ENCODE measurements at regions not wholly inside any gene's neighbourhood (a gene's known extent, or its start where the extent isn't known, plus 50 kb on each side); places are given as distances from the start of the nearest gene placed in this dataset.

DNA sequence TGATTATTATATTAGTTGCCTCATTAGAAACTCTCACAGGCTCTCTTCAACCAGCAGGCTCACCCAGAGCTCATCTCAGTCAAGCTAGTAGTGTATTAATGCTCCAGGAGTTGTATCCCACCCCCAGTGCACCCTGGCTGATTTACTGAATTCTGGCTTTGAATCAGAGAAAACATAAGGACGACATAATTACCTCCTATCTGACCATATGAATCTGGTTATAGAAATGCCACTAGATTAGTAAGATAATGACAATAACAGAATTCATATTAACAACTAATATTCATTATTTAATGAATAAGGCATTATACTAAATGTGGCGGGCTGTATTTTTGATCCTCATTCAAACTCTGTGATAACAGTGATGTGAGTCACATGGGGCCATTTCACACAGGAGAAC, 1066.7 kb downstream of the TTLL7 start:
- TF ChIP-seq, protein P1, sequence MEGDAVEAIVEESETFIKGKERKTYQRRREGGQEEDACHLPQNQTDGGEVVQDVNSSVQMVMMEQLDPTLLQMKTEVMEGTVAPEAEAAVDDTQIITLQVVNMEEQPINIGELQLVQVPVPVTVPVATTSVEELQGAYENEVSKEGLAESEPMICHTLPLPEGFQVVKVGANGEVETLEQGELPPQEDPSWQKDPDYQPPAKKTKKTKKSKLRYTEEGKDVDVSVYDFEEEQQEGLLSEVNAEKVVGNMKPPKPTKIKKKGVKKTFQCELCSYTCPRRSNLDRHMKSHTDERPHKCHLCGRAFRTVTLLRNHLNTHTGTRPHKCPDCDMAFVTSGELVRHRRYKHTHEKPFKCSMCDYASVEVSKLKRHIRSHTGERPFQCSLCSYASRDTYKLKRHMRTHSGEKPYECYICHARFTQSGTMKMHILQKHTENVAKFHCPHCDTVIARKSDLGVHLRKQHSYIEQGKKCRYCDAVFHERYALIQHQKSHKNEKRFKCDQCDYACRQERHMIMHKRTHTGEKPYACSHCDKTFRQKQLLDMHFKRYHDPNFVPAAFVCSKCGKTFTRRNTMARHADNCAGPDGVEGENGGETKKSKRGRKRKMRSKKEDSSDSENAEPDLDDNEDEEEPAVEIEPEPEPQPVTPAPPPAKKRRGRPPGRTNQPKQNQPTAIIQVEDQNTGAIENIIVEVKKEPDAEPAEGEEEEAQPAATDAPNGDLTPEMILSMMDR (IDR thresholded peaks at IDR 0.05): no peak
- no peak for TF ChIP-seq POLR2A (IDR thresholded peaks at IDR 0.05)

Data from uterus (tissue), 2 donors.